CD4-positive, alpha-beta T cell (primary cell): ENCODE measurements at regions not wholly inside any gene's neighbourhood (a gene's known extent, or its start where the extent isn't known, plus 50 kb on each side); places are given as distances from the start of the nearest gene placed in this dataset.

Experiments
- ATAC-seq: fragments of 200-7000 bp; cut with Tn5 transposase; one replicate; pipeline ENCODE4 v1.10.0; 2022; ENCODE audit warnings: mild to moderate bottlenecking; ENCODE audit not compliant: poor library complexity
- CTCF ChIA-PET: fragments of 350-600 bp; sonication (Branson Sonifier 250); formaldehyde crosslinking; loops from one replicate; lab custom pipeline; 2021; ENCODE audit warnings: antibody characterized with exemption, inconsistent platforms; lab: Charles Lee
- POLR2A ChIA-PET: fragments of 350-600 bp; sonication (Branson Sonifier 250); formaldehyde crosslinking; loops from one replicate; lab custom pipeline; 2021; ENCODE audit warnings: antibody characterized with exemption, inconsistent platforms; lab: Charles Lee
- DNase-seq, 14 experiments: peaks; one replicate each; pipeline ENCODE4 v3.0.0-alpha.2; 2013 to 2020; ENCODE audit warnings: mixed read lengths in 2 of 14
- H3K27ac ChIP-seq, 2 donors: one replicate each; pipeline versions ENCODE4 v1.5.1 to v1.7.0; 2013; ENCODE audit warnings: low read length in 2 of 2, low read depth in 1 of 2, mild to moderate bottlenecking in 1 of 2
- H3K27me3 ChIP-seq, 2 experiments: 1 replicate in 1 of 2; 2 replicates in 1 of 2; pipeline versions ENCODE4 v1.6.1 to v1.7.0; 2013; ENCODE audit warnings: low read length in 2 of 2, control low read depth in 1 of 2, mild to moderate bottlenecking in 1 of 2, moderate library complexity in 1 of 2; ENCODE audit not compliant: insufficient read depth in 2 of 2, control insufficient read depth in 1 of 2
- H3K36me3 ChIP-seq: one replicate; pipeline ENCODE4 v1.6.1; 2013; ENCODE audit warnings: low read length, control low read depth; ENCODE audit not compliant: insufficient read depth
- H3K4me1 ChIP-seq: one replicate; pipeline ENCODE4 v1.6.1; 2013; ENCODE audit warnings: low read length, control low read depth; ENCODE audit not compliant: insufficient read depth
- H3K4me3 ChIP-seq: one replicate; pipeline ENCODE4 v1.5.1; 2013; ENCODE audit warnings: mild to moderate bottlenecking, low read length, moderate library complexity
- H3K9me3 ChIP-seq, 2 experiments: 1 replicate in 1 of 2; 2 replicates in 1 of 2; pipeline versions ENCODE4 v1.6.1 to v1.7.0; 2013; ENCODE audit warnings: low read length in 2 of 2, mild to moderate bottlenecking in 2 of 2, control low read depth in 1 of 2, moderate library complexity in 1 of 2; ENCODE audit not compliant: control insufficient read depth in 1 of 2, insufficient read depth in 1 of 2
- H3K27ac Mint-ChIP-seq: one replicate; pipeline ENCODE4 v1.8.0; 2020; ENCODE audit warnings: mixed read lengths
- H3K27me3 Mint-ChIP-seq: one replicate; pipeline ENCODE4 v1.8.0; 2021; ENCODE audit warnings: mixed read lengths
- H3K36me3 Mint-ChIP-seq: one replicate; pipeline ENCODE4 v1.8.0; 2021; ENCODE audit warnings: low read depth, mixed read lengths
- H3K4me1 Mint-ChIP-seq: one replicate; pipeline ENCODE4 v1.8.0; 2021; ENCODE audit warnings: low read depth, mixed read lengths
- H3K4me3 Mint-ChIP-seq: one replicate; pipeline ENCODE4 v1.8.0; 2020; ENCODE audit warnings: mild to moderate bottlenecking, mixed read lengths
- H3K9me3 Mint-ChIP-seq: one replicate; pipeline ENCODE4 v1.8.0; 2020; ENCODE audit warnings: mixed read lengths
- intact Hi-C, 2 experiments: fragments of 100-400 bp; cut with DNase I in 1 of 2; cut with micrococcal nuclease in 1 of 2; formaldehyde crosslinking; loops; one replicate each; pipeline versions ENCODE4 v1.15.1 to v1.9.0; 2023 to 2025; cut with DNase I, micrococcal nuclease
- TF ChIP-seq, protein P1 (sequence below): fragments of 200-600 bp; IDR thresholded peaks from one replicate; pipeline ENCODE4 v1.8.0; 2022; ENCODE audit warnings: antibody characterized with exemption, mild to moderate bottlenecking

DNA sequence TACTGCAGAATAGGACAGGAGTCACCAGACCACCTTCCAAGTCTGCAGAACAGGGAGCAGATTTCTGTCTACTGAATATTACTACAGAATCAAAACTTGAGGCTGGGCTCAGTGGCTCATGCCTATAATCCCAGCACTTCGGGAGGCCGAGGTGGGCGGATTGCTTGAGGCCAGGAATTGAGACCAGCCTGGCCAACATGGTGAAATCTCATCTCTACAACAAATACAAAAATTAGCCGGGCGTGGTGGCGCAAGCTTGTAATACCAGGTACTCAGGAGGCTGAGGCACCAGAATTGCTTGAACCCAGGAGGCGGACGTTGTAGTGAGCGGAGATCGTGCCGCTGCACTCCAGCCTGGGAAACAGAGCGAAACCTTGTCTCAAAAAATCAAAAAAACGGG, 710.8 kb upstream of the WWC1 start:
- Histone ChIP-seq H3K27me3 (no peaks in the 10 kb centered on the region), H3K36me3 (no peaks in the 10 kb centered on the region), H3K27ac (no peak overlapping the region), H3K9me3 (no peaks in the 10 kb centered on the region), H3K4me1 (no peaks in the 10 kb centered on the region), H3K4me3 (no peak overlapping the region)
- ChIA-PET POLR2A (no interaction called here), CTCF (no interaction called here)
- H3K36me3 Mint-ChIP-seq, result no peaks in the 10 kb centered on the region
- ATAC-seq (no peak), DNase-seq (no peak)
- no peak overlapping the region for H3K4me3 Mint-ChIP-seq
- intact Hi-C loops, result no loop called here
- no peak overlapping the region for H3K27ac Mint-ChIP-seq
- no peaks in the 10 kb centered on the region for H3K9me3 Mint-ChIP-seq
- H3K4me1 Mint-ChIP-seq, result no peaks in the 10 kb centered on the region
- H3K27me3 Mint-ChIP-seq, result peaks cover 17% of the 10 kb centered on the region
- TF ChIP-seq, protein P1, sequence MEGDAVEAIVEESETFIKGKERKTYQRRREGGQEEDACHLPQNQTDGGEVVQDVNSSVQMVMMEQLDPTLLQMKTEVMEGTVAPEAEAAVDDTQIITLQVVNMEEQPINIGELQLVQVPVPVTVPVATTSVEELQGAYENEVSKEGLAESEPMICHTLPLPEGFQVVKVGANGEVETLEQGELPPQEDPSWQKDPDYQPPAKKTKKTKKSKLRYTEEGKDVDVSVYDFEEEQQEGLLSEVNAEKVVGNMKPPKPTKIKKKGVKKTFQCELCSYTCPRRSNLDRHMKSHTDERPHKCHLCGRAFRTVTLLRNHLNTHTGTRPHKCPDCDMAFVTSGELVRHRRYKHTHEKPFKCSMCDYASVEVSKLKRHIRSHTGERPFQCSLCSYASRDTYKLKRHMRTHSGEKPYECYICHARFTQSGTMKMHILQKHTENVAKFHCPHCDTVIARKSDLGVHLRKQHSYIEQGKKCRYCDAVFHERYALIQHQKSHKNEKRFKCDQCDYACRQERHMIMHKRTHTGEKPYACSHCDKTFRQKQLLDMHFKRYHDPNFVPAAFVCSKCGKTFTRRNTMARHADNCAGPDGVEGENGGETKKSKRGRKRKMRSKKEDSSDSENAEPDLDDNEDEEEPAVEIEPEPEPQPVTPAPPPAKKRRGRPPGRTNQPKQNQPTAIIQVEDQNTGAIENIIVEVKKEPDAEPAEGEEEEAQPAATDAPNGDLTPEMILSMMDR, result no peak

DNA sequence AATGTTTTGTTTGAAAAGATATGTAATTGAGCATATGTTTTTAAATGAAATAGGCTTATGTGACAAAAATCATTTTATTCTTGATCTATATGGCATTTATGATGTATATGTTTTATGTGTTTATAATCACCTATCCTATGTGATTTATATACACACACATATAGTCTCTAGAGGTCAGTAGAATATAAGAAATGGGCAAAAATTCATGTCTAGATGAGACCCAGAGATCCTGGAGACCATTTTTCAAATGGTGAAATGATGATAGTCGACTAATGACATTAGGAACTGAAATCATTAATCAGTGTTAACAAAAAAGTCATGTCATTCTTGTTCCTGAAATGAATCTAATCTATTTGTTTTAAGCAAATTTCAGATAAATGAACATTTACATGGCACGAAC, 709.2 kb upstream of the WWC1 start:
- no peaks in the 10 kb centered on the region for H3K36me3 Mint-ChIP-seq

DNA sequence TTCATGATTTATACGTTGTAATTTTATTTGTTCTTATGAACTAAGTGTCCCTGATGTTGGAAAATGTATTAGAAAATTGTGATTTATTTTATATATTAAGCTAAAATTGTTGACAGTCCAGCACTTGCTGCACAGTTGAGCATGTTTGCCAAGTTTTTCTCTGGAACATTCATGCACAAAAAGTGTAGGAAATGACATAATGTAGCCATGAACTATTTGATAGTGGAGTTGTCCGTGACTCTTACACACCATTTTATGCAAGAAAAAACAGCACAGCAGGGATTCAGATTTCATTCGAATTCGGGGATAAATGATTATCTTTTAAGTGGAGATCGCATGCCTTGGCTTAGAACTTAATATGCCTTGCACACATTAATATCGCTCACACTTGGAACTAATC, 708.6 kb upstream of the WWC1 start:
- Histone ChIP-seq H3K4me1 (no peaks in the 10 kb centered on the region), H3K9me3 (no peaks in the 10 kb centered on the region), H3K4me3 (no peak overlapping the region), H3K27me3 (no peaks in the 10 kb centered on the region), H3K27ac (no peak overlapping the region), H3K36me3 (no peaks in the 10 kb centered on the region)
- ChIA-PET CTCF (no interaction called here), POLR2A (no interaction called here)
- H3K4me1 Mint-ChIP-seq, result no peaks in the 10 kb centered on the region
- no peak overlapping the region for H3K4me3 Mint-ChIP-seq
- intact Hi-C loops, result no loop called here
- DNase-seq (no peak), ATAC-seq (no peak)
- H3K36me3 Mint-ChIP-seq, result no peaks in the 10 kb centered on the region
- peaks cover 9% of the 10 kb centered on the region for H3K27me3 Mint-ChIP-seq
- H3K27ac Mint-ChIP-seq, result no peak overlapping the region
- peaks cover 2% of the 10 kb centered on the region for H3K9me3 Mint-ChIP-seq
- TF ChIP-seq, protein P1, result no peak

More for the DNA sequence above, 709.2 kb upstream of the WWC1 start:
- Histone ChIP-seq H3K27me3 (no peaks in the 10 kb centered on the region), H3K27ac (no peak overlapping the region), H3K9me3 (no peaks in the 10 kb centered on the region), H3K4me3 (no peak overlapping the region), H3K4me1 (no peaks in the 10 kb centered on the region), H3K36me3 (no peaks in the 10 kb centered on the region)
- Mint-ChIP-seq H3K9me3 (peaks cover 1% of the 10 kb centered on the region), H3K4me1 (no peaks in the 10 kb centered on the region), H3K27me3 (peaks cover 13% of the 10 kb centered on the region), H3K4me3 (no peak overlapping the region), H3K27ac (no peak overlapping the region)
- ChIA-PET POLR2A (no interaction called here), CTCF (no interaction called here)
- ATAC-seq, result no peak
- TF ChIP-seq, protein P1, result no peak
- no peak for DNase-seq
- intact Hi-C loops, result no loop called here
